ENCODE measurements at regions not wholly inside any gene's neighbourhood (a gene's known extent, or its start where the extent isn't known, plus 50 kb on each side); places are given as distances from the start of the nearest gene placed in this dataset.
"Not testable (repeated sequence)": the region's sequence is repeated elsewhere in the genome, so short reads cannot be mapped to it uniquely, and the experiment has no call there.

- H3K9me3 ChIP-seq (ENCODE audit: control insufficient read depth, low read length, poor library complexity, severe bottlenecking): no peaks in the 10 kb centered on the region
- Mint-ChIP-seq H3K27me3 (peaks cover 17% of the 10 kb centered on the region), H3K4me1 (no peaks in the 10 kb centered on the region), H3K36me3 (ENCODE audit: low read depth) (no peaks in the 10 kb centered on the region), H3K4me3 (no peak overlapping the region), H3K27ac (no peak overlapping the region)
- DNase-seq (no peak), ATAC-seq (no peak)
Measured at GRCh38 chr15:30030345-30030744, 52.4 kb upstream of the GOLGA8J start.

DNA sequence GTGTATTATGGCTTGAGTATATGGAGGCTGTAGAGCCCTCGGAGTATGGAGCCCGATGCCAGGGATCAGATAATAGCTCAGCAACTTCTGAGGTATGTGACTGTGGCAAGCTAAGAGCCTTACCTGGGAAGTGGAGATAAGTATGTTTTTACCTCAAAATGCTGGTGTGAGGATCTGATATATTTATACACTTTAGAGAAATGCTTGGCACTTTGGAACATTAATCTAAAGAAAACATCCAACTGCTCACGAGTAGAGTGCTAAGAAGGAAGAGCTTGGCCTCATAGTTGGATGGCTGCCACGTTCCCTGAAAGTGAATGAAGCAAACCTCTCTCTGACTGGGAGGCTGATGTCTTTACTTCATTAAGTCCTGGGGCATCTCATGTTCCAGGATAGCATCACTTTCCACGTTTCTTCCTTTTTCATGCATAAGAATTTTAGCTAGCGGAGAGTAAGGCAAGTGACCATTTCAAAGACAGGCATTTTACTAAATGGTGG lies 58.9 kb upstream of the GOLGA8J start:
- no peaks in the 10 kb centered on the region for H3K9me3 ChIP-seq (ENCODE audit: control insufficient read depth, low read length, poor library complexity, severe bottlenecking)
- H3K4me3 Mint-ChIP-seq: no peak overlapping the region
- no peak for DNase-seq
- H3K27me3 Mint-ChIP-seq: peaks cover 50% of the 10 kb centered on the region
- no peaks in the 10 kb centered on the region for H3K4me1 Mint-ChIP-seq
- peaks cover 3% of the 10 kb centered on the region for H3K36me3 Mint-ChIP-seq (ENCODE audit: low read depth)
- H3K27ac Mint-ChIP-seq: no peak overlapping the region
- no peak for ATAC-seq

DNA sequence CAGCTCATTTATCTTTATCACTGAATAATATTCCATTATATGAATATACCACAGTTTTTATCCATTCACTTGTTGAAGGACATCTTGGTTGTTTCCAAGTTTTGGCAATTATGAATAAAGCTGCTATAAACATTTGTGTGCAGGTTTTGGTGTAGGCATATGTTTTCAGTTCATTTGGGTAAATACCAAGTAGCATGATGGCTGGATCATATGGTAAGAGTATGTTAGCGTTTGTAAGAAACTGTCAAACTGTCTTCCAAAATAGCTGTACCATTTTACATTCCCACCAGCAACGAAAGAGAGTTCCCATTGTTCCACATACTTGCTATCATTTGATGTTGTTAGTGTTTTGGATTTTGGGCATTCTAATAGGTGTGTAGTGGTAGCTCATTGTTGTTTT lies 72.0 kb upstream of the GOLGA8J start:
- Mint-ChIP-seq H3K4me3 (no peak overlapping the region), H3K27ac (no peak overlapping the region)
- no peaks in the 10 kb centered on the region for H3K9me3 ChIP-seq (ENCODE audit: control insufficient read depth, low read length, poor library complexity, severe bottlenecking)

GRCh38 chr15:30008156-30008555 lies 74.6 kb upstream of the GOLGA8J start:
- no peak for DNase-seq
- Mint-ChIP-seq H3K4me3 (no peak overlapping the region), H3K36me3 (ENCODE audit: low read depth) (no peaks in the 10 kb centered on the region), H3K27me3 (peaks cover 29% of the 10 kb centered on the region), H3K4me1 (no peaks in the 10 kb centered on the region), H3K27ac (no peak overlapping the region)
- ATAC-seq: no peak
- H3K9me3 ChIP-seq (ENCODE audit: control insufficient read depth, low read length, poor library complexity, severe bottlenecking): no peaks in the 10 kb centered on the region

More for the DNA sequence above, 72.0 kb upstream of the GOLGA8J start:
- Mint-ChIP-seq H3K4me1 (no peaks in the 10 kb centered on the region), H3K36me3 (ENCODE audit: low read depth) (no peaks in the 10 kb centered on the region), H3K27me3 (peaks cover 36% of the 10 kb centered on the region)
- ATAC-seq: no peak
- no peak for DNase-seq

DNA sequence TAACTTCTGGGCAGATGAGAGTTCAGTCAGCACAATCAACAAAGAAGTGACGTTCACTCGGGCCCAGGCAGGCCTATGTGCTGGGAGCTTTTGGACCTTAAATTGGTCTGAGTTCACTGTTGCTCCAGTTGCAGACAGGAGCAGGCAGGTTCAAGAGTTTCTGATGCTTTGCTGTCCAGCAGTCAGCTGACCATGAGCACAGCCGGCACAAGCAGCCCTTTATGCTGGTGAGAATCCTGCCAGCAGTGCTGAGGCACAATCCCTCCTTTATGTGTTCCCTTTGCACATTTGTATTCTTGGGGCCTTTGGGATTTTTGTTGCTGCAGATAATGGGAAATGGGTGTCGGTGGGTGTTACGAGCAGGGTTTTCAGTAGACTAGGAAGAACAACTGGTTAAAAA lies 81.2 kb upstream of the GOLGA8J start:
- no peak overlapping the region for H3K27ac Mint-ChIP-seq
- H3K9me3 ChIP-seq (ENCODE audit: control insufficient read depth, low read length, poor library complexity, severe bottlenecking): no peaks in the 10 kb centered on the region
- H3K27me3 Mint-ChIP-seq: peaks cover 25% of the 10 kb centered on the region
- ATAC-seq (no peak), DNase-seq (no peak)
- H3K4me1 Mint-ChIP-seq: no peaks in the 10 kb centered on the region
- H3K36me3 Mint-ChIP-seq (ENCODE audit: low read depth): no peaks in the 10 kb centered on the region
- no peak overlapping the region for H3K4me3 Mint-ChIP-seq

DNA sequence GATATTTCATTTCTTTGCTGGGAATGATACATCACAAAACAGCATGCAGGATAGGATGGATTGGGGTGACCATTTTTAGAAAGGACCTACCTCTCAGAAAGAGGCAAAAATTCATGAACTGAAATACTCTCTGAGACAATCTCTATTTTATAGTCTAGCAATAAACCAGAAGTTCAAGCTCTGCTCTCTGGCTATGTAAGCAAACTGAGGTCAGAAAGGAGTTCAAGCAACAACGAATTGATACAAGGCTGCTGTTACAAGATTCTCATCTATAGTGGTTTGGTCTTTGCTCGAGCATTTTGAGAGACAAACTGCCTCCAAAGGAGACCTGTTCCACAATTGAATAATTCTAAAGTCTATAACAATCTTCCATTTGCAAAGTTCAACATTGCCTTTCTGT lies 84.7 kb upstream of the GOLGA8J start:
- H3K27me3 Mint-ChIP-seq: peaks cover 37% of the 10 kb centered on the region
- no peak for DNase-seq
- no peaks in the 10 kb centered on the region for H3K36me3 Mint-ChIP-seq (ENCODE audit: low read depth)
- no peaks in the 10 kb centered on the region for H3K9me3 ChIP-seq (ENCODE audit: control insufficient read depth, low read length, poor library complexity, severe bottlenecking)
- H3K4me3 Mint-ChIP-seq: no peak overlapping the region
- no peak overlapping the region for H3K27ac Mint-ChIP-seq
- no peak for ATAC-seq
- no peaks in the 10 kb centered on the region for H3K4me1 Mint-ChIP-seq

DNA sequence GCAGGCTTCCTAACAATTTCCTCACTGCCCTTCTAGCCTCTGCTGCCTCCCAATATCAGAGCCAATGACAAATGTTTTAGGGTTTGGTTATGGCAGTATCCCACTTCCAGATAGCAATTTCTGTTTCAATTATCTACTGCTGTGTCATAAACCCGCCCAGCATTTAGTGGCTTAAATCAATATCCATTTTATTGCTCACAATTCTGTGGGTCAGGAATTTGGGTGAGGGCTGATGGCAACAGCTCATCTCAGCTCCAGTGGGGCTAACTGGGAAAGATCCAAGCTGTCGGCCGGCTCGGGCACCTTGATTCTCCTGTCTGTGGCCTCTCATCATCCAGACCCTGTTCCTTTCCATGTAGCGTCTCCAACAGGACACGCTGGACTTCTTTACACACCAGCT lies 85.3 kb upstream of the GOLGA8J start:
- peaks cover 37% of the 10 kb centered on the region for H3K27me3 Mint-ChIP-seq
- no peaks in the 10 kb centered on the region for H3K4me1 Mint-ChIP-seq
- H3K27ac Mint-ChIP-seq: no peak overlapping the region
- no peak overlapping the region for H3K4me3 Mint-ChIP-seq
- DNase-seq (no peak), ATAC-seq (no peak)
- H3K36me3 Mint-ChIP-seq (ENCODE audit: low read depth): no peaks in the 10 kb centered on the region
- H3K9me3 ChIP-seq (ENCODE audit: control insufficient read depth, low read length, poor library complexity, severe bottlenecking): no peaks in the 10 kb centered on the region

DNA sequence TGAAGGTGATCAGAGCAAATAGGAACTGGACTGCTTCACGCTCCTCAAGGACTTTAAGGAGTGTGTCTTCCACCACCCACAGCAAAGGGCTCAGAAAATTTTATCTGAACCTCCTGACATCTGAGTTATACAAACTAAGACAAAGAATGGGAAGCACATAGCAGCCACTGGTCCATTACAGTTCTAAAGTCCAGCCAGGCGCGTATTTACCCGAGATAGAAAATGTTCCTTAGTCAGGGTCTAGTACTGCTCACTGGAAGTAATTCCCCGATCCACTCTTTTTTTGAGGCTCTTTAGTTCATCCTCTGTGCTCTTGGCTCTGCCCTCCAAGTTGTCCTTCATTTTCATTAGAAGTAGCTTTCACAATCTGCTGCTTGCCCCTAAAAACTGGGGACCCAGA lies 88.5 kb upstream of the GOLGA8J start:
- Mint-ChIP-seq H3K4me3 (no peak overlapping the region), H3K27ac (no peak overlapping the region), H3K36me3 (ENCODE audit: low read depth) (no peaks in the 10 kb centered on the region), H3K4me1 (no peaks in the 10 kb centered on the region), H3K27me3 (peaks cover 47% of the 10 kb centered on the region)
- H3K9me3 ChIP-seq (ENCODE audit: control insufficient read depth, low read length, poor library complexity, severe bottlenecking): no peaks in the 10 kb centered on the region
- DNase-seq (no peak), ATAC-seq (no peak)

GRCh38 chr15:29990954-29991353 lies 91.8 kb upstream of the GOLGA8J start:
- no peak overlapping the region for H3K27ac Mint-ChIP-seq
- no peaks in the 10 kb centered on the region for H3K9me3 ChIP-seq (ENCODE audit: control insufficient read depth, low read length, poor library complexity, severe bottlenecking)
- peaks cover 53% of the 10 kb centered on the region for H3K27me3 Mint-ChIP-seq
- no peaks in the 10 kb centered on the region for H3K4me1 Mint-ChIP-seq
- ATAC-seq: no peak
- DNase-seq: no peak
- no peaks in the 10 kb centered on the region for H3K36me3 Mint-ChIP-seq (ENCODE audit: low read depth)
- H3K4me3 Mint-ChIP-seq: no peak overlapping the region

GRCh38 chr15:29990035-29990434 lies 92.7 kb upstream of the GOLGA8J start:
- Mint-ChIP-seq H3K4me1 (no peaks in the 10 kb centered on the region), H3K36me3 (ENCODE audit: low read depth) (no peaks in the 10 kb centered on the region)
- no peak for DNase-seq

DNA sequence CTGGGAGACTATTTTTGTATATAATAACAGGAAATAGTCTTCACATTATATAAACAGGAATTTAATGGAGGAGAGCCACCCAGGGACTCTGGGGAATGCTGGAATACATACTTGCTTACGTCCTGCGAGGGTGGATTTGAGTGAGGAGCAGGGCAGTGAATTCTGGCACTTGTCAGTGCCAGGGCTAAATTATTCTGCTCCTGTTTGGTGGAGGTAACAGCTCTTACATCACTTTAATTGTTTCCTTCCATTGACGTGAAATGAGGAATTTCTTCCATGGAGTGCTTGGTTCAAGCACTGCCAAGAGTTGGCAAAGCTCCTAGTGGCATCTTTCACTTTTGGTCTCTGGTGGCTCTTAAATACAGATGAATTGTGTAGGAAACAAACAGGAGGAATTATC lies 94.1 kb upstream of the GOLGA8J start:
- Mint-ChIP-seq H3K27ac (no peak overlapping the region), H3K4me3 (no peak overlapping the region), H3K4me1 (no peaks in the 10 kb centered on the region), H3K27me3 (peaks cover 38% of the 10 kb centered on the region), H3K36me3 (ENCODE audit: low read depth) (no peaks in the 10 kb centered on the region)
- DNase-seq (no peak), ATAC-seq (no peak)
- H3K9me3 ChIP-seq (ENCODE audit: control insufficient read depth, low read length, poor library complexity, severe bottlenecking): no peaks in the 10 kb centered on the region

More at GRCh38 chr15:29990035-29990434, 92.7 kb upstream of the GOLGA8J start:
- Mint-ChIP-seq H3K27me3 (peaks cover 51% of the 10 kb centered on the region), H3K4me3 (no peak overlapping the region), H3K27ac (no peak overlapping the region)
- no peaks in the 10 kb centered on the region for H3K9me3 ChIP-seq (ENCODE audit: control insufficient read depth, low read length, poor library complexity, severe bottlenecking)
- ATAC-seq: no peak

DNA sequence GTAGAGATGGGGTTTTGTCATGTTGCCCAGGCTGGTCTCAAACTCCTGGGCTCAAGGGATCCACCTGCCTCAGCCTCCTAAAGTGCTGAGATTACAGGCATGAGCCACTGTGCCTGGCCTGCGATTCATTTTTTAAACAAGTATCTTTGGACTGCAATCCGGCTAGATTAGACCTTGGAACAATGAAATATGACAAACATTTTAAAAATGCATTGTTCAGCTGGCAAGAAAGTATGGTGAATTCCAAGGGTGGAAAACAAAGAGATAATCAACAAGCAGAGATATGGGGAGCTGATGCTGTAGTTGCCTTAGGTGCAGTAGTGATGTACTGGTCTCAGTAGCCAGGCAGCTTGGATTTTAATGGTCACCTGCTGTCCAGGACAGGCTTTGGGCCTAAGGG lies 95.8 kb upstream of the GOLGA8J start:
- no peaks in the 10 kb centered on the region for H3K9me3 ChIP-seq (ENCODE audit: control insufficient read depth, low read length, poor library complexity, severe bottlenecking)
- peaks cover 35% of the 10 kb centered on the region for H3K27me3 Mint-ChIP-seq
- no peaks in the 10 kb centered on the region for H3K4me1 Mint-ChIP-seq
- H3K36me3 Mint-ChIP-seq (ENCODE audit: low read depth): no peaks in the 10 kb centered on the region
- ATAC-seq: no peak
- H3K27ac Mint-ChIP-seq: no peak overlapping the region
- H3K4me3 Mint-ChIP-seq: no peak overlapping the region
- no peak for DNase-seq

DNA sequence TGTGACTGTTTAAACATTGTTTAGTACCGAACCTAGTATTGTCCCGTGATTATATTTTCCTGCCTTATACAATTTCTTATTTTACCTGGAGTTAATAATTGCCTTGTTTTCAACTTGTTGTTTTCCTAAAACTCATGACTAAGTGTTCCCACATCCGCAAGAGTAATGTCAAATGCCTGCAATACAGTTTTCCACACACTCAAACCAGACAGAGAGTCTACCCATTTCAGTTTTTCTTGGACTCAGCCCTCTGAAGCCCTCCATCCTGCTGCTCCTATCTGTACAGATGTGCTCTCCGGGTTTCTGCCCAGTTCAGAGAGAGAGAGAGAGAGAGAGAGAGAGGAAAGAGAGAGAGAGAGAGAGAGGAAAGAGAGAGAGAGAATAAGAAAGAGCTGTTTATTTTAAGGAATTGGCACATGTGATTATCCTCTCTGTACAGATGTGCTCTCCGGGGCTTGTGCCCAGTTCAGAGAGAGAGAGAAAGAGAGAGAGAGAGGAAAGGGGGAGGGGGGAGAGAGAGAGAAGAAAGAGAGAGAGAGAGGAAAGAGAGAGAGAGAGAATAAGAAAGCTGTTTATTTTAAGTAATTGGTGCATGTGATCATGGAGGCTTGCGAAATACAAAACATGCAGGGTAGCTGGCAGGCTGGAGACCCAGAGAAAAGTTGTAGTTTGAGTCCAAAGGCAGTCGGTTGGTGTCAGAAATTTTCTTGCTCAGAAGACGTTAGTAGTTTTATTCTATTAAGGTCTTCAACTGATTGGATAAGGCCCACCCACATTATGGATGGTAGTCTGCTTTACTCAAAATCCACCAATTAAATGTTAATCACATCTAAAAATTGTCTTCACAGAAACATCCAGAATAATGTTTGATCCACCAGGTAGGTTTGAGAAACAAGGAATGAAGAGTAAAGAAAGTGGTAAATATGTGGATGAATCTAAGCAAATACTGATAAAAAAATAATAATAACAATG lies 104.1 kb upstream of the GOLGA8J start:
- DNase-seq (no peak), ATAC-seq (no peak)
- H3K27me3 Mint-ChIP-seq: peaks cover 4% of the 10 kb centered on the region
- no peaks in the 10 kb centered on the region for H3K36me3 Mint-ChIP-seq (ENCODE audit: low read depth)
- no peak overlapping the region for H3K27ac Mint-ChIP-seq
- H3K4me3 Mint-ChIP-seq: no peak overlapping the region
- H3K4me1 Mint-ChIP-seq: no peaks in the 10 kb centered on the region
- H3K9me3 ChIP-seq (ENCODE audit: control insufficient read depth, low read length, poor library complexity, severe bottlenecking): no peaks in the 10 kb centered on the region

GRCh38 chr15:29974056-29974455 lies 108.7 kb upstream of the GOLGA8J start:
- H3K36me3 Mint-ChIP-seq (ENCODE audit: low read depth); H3K9me3 ChIP-seq (ENCODE audit: control insufficient read depth, low read length, poor library complexity, severe bottlenecking); H3K4me3 Mint-ChIP-seq; H3K27ac Mint-ChIP-seq; H3K4me1 Mint-ChIP-seq; DNase-seq; ATAC-seq: not testable (repeated sequence)
- H3K27me3 Mint-ChIP-seq: peaks cover 27% of the 10 kb centered on the region

Data from T-helper 17 cell (primary cell).